Testis (tissue), 2 donors: ENCODE measurements at regions not wholly inside any gene's neighbourhood (a gene's known extent, or its start where the extent isn't known, plus 50 kb on each side); places are given as distances from the start of the nearest gene placed in this dataset.
A peak's percentile ranks its signal among the peaks of the same experiment; 100 is the strongest.

Experiments used
- DNase-seq: peaks from one replicate; pipeline ENCODE4 v3.0.0-alpha.2; 2019
- H3K27ac ChIP-seq, 2 donors: fragments of 200-600 bp; sonication (generic); one replicate each; pipeline ENCODE4 v1.5.1; 2019
- H3K27me3 ChIP-seq: fragments of 200-600 bp; sonication (generic); one replicate; pipeline ENCODE4 v1.5.1; 2019
- H3K36me3 ChIP-seq: fragments of 200-600 bp; sonication (generic); one replicate; pipeline ENCODE4 v1.5.1; 2017; ENCODE audit warnings: low read depth; ENCODE audit errors: missing control alignments
- H3K4me1 ChIP-seq: fragments of 200-600 bp; sonication (generic); one replicate; pipeline ENCODE4 v1.5.1; 2019
- H3K4me3 ChIP-seq, 2 donors: fragments of 200-600 bp; sonication (generic); one replicate each; pipeline ENCODE4 v1.5.1; 2017 to 2019
- H3K9me3 ChIP-seq: fragments of 200-600 bp; sonication (generic); one replicate; pipeline ENCODE4 v1.5.1; 2017
- POLR2A ChIP-seq: fragments of 450-650 bp; IDR thresholded peaks from one replicate; pipeline ENCODE4 v1.6.1; 2017; ENCODE audit warnings: antibody characterized with exemption, mild to moderate bottlenecking, moderate library complexity
- WGBS, 2 donors: methylation state at CpG; one replicate each; pipeline ENCODE4 v1.1.5; 2018; 5-methylcytosine and 5-hydroxymethylcytosine counted together
- intact Hi-C: fragments of 100-400 bp; cut with DNase I; formaldehyde crosslinking; loops from one replicate; pipeline ENCODE4 v1.15.1; 2023; ENCODE audit warnings: low total_unique reads
- TF ChIP-seq, protein P1 (sequence below), 3 experiments: fragments of 450-650 bp in 2 of 3; fragments of 200-600 bp in 1 of 3; sonication (generic) in 1 of 3; IDR thresholded peaks; one replicate each; pipeline ENCODE4 v1.5.1; 2016 to 2019; ENCODE audit warnings: antibody characterized with exemption in 3 of 3, mild to moderate bottlenecking in 2 of 3, moderate library complexity in 1 of 3

DNA sequence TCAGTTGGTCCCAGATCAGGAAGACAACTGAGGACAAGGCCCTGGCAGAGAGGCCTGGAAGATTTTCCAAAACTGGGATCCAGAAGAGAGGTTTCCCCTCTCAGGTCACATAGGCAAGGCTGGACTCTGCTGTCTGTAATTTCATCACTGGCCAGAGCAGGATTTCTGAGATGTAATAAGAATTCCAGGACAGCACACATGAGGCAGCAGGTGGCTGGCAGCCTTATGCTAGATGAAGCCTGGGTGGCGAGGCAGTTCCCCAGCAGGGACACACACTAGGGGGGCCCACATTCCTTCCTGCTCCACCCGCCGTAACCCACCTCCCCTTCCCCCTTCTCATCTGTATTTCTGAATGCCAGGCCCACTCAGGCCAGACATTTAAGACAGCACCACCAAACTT lies 98.6 kb downstream of the HNRNPLL start:
- DNase-seq, result no peak
- H3K9me3 ChIP-seq, result no peaks in the 10 kb centered on the region
- peaks cover 25% of the 10 kb centered on the region for H3K4me1 ChIP-seq
- TF ChIP-seq, protein P1, sequence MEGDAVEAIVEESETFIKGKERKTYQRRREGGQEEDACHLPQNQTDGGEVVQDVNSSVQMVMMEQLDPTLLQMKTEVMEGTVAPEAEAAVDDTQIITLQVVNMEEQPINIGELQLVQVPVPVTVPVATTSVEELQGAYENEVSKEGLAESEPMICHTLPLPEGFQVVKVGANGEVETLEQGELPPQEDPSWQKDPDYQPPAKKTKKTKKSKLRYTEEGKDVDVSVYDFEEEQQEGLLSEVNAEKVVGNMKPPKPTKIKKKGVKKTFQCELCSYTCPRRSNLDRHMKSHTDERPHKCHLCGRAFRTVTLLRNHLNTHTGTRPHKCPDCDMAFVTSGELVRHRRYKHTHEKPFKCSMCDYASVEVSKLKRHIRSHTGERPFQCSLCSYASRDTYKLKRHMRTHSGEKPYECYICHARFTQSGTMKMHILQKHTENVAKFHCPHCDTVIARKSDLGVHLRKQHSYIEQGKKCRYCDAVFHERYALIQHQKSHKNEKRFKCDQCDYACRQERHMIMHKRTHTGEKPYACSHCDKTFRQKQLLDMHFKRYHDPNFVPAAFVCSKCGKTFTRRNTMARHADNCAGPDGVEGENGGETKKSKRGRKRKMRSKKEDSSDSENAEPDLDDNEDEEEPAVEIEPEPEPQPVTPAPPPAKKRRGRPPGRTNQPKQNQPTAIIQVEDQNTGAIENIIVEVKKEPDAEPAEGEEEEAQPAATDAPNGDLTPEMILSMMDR (IDR thresholded peaks at IDR 0.05), result no peak
- TF ChIP-seq POLR2A, result no peak
- no peaks in the 10 kb centered on the region for H3K27me3 ChIP-seq
- H3K4me3 ChIP-seq, result no peak overlapping the region
- H3K36me3 ChIP-seq, result no peaks in the 10 kb centered on the region
- WGBS, 2 donors, result 93 to 100% methylated on average over 3 of the region's 3 CpGs
- intact Hi-C loops, result no loop called here
- H3K27ac ChIP-seq, result no peak overlapping the region

DNA sequence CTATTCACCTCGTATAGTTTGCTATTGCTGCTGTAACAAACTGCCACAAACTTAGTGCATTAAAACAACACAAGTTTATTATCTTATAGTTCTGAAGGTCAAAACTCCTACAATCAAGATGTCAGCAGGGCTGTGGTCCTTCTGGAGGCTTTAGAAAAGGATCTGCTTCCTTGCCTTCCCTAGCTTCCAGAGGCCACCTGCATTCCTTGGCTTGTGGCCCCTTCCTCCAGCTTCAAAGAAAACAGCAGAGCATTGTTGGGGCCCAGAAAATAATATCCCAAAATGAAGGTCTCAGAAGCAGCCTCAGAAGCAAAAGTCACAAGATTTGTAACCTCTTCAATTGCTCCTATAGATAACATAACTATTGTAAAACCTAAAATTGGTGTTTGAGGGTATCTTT lies 100.6 kb downstream of the HNRNPLL start:
- DNase-seq, result no peak
- Histone ChIP-seq H3K9me3 (no peaks in the 10 kb centered on the region), H3K36me3 (no peaks in the 10 kb centered on the region), H3K4me3 (no peak overlapping the region), H3K27me3 (no peaks in the 10 kb centered on the region), H3K4me1 (peaks cover 14% of the 10 kb centered on the region), H3K27ac (no peak overlapping the region)
- TF ChIP-seq, protein P1 (IDR thresholded peaks at IDR 0.05), result no peak
- no peak for TF ChIP-seq POLR2A
- WGBS, 2 donors, result 64 to 95% methylated on average over 1 of the region's 1 CpG
- intact Hi-C loops, result no loop called here

DNA sequence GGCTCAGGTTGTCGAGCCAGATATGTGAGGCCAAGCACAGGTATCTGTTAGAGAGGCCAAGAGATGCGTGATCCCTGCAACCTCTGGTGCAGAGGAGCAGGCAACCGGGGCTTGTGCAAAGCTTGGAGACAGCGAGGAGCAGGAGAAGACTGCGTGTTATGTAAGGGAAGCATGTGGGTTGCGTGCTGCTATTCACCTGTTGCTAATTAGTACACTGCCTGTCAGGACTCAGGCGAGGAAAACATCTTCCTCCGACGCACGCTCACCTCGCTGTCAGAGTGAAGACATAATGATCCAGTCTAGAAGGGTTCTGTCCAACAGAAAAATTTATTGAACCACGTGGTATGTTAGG lies 102.5 kb downstream of the HNRNPLL start:
- no peaks in the 10 kb centered on the region for H3K27me3 ChIP-seq
- H3K36me3 ChIP-seq, result no peaks in the 10 kb centered on the region
- peaks cover 14% of the 10 kb centered on the region for H3K4me1 ChIP-seq
- intact Hi-C loops, result no loop called here
- no peak overlapping the region for H3K4me3 ChIP-seq
- peak overlapping the region in 1 of 2 donors; percentile 68 for H3K27ac ChIP-seq
- no peaks in the 10 kb centered on the region for H3K9me3 ChIP-seq
- TF ChIP-seq POLR2A, result no peak
- TF ChIP-seq, protein P1 (IDR thresholded peaks at IDR 0.05), result no peak
- DNase-seq, result no peak
- WGBS, 2 donors, result 64 to 80% methylated on average over 12 of the region's 12 CpGs

DNA sequence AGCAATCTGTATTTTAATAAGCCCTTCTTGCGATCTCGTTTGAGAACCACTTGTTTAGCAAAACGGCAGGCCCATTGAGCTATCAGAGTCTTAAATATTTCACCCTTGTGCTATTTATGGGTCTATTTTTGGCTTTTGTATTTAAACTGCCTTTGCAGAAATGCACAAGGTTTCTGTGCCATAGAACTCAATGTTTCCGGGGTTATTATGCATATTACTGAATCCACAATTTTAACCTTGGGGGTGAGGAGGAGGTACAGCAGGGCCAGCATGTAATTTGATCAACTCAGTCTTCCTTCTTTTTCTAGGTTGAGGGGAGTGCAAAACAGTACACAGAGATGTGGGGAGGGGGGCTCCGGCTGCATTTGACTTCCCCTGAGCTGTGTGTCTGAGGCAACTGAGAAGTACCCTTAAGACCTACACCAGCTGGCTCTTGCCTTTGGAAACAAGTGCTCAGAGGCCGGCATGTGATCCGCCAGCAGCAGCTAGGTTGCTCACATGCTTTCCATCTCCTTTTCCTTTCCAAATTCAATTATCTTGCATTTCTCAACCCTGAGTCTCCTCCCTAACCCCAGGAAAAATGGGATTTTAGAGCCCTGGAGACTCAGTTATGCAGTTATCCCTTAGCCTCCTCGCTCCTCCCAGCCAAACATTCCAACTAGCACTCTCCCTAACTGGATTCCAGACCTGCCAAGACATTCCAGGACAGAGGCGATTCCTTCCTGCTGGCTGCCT lies 103.0 kb downstream of the HNRNPLL start:
- H3K27me3 ChIP-seq, result no peaks in the 10 kb centered on the region
- no peaks in the 10 kb centered on the region for H3K36me3 ChIP-seq
- H3K27ac ChIP-seq, result peak overlapping the region in 1 of 2 donors; percentile 68
- 43 to 63% methylated on average over 8 to 9 of the region's 9 CpGs for WGBS, 2 donors
- H3K4me1 ChIP-seq, result peaks cover 14% of the 10 kb centered on the region
- no peaks in the 10 kb centered on the region for H3K9me3 ChIP-seq
- peak; percentile 63 for DNase-seq
- intact Hi-C loops, result no loop called here
- TF ChIP-seq POLR2A, result no peak
- TF ChIP-seq, protein P1 (IDR thresholded peaks at IDR 0.05), result no peak
- H3K4me3 ChIP-seq, result no peak overlapping the region

DNA sequence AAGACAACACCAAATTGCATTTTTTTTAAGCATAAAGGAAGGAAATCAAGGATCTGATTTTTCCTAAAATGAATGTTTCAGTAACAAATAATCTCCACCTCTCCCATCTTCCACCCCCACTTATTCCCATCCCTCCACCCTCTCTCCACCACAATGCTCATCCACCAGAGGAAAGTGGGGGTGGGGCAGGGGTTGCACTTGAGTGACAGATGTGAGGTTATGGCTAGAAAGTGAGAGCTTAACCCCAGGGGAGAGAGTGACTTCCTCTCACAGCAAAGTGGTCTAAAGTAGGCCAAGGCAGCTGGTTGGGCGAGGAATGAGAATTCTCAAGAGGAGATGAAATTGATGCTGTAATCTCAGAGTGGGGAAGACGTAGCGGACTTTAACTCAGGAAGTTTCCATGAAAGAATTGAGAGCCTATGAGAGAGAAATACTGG lies 104.7 kb downstream of the HNRNPLL start:
- TF ChIP-seq, protein P1 (IDR thresholded peaks at IDR 0.05), result no peak
- TF ChIP-seq POLR2A, result no peak
- H3K27me3 ChIP-seq, result no peaks in the 10 kb centered on the region
- 85 to 86% methylated on average over 3 of the region's 3 CpGs for WGBS, 2 donors
- H3K4me1 ChIP-seq, result peaks cover 14% of the 10 kb centered on the region
- no peak for DNase-seq
- H3K27ac ChIP-seq, result no peak overlapping the region
- no peaks in the 10 kb centered on the region for H3K36me3 ChIP-seq
- H3K4me3 ChIP-seq, result no peak overlapping the region
- H3K9me3 ChIP-seq, result no peaks in the 10 kb centered on the region
- intact Hi-C loops, result no loop called here
